HepG2 (cell line): ENCODE measurements at regions not wholly inside any gene's neighbourhood (a gene's known extent, or its start where the extent isn't known, plus 50 kb on each side); places are given as distances from the start of the nearest gene placed in this dataset.
A peak's percentile ranks its signal among the peaks of the same experiment; 100 is the strongest.

ENCODE experiments used
- ATF7-NPFF ChIP-seq: sonication (generic); formaldehyde crosslinking; IDR thresholded peaks from 2 replicates; pipeline ENCODE4 v1.8.1; 2023; ENCODE audit warnings: mild to moderate bottlenecking, low read depth, missing genetic modification reagents, moderate library complexity
- BRCA1 ChIP-seq: sonication (generic); formaldehyde crosslinking; IDR thresholded peaks from 2 replicates; pipeline ENCODE4 v1.4.0; 2020; ENCODE audit warnings: missing genetic modification reagents
- CBFB ChIP-seq: sonication (generic); formaldehyde crosslinking; IDR thresholded peaks from 2 replicates; pipeline ENCODE4 v1.4.0; 2020; ENCODE audit warnings: missing genetic modification reagents
- CBX1 ChIP-seq: IDR thresholded peaks from one replicate; pipeline ENCODE4 v1.6.1; 2016; ENCODE audit warnings: antibody characterized with exemption, low read depth
- CBX2 ChIP-seq, 2 experiments: fragments of 200-600 bp in 1 of 2; sonication (generic); formaldehyde crosslinking in 1 of 2; IDR thresholded peaks; 2 replicates each; pipeline versions ENCODE4 v1.7.0 to v1.8.1; 2018 to 2022; ENCODE audit warnings: low read depth in 2 of 2, low read length in 1 of 2, mild to moderate bottlenecking in 1 of 2, missing genetic modification reagents in 1 of 2
- MAF1 ChIP-seq: sonication (generic); formaldehyde crosslinking; IDR thresholded peaks from 2 replicates; pipeline ENCODE4 v1.5.0; 2020; ENCODE audit warnings: missing genetic modification reagents, borderline replicate concordance
- NCOA1 ChIP-seq: sonication (generic); formaldehyde crosslinking; IDR thresholded peaks from 2 replicates; pipeline ENCODE4 v1.9.0; 2021; ENCODE audit warnings: missing genetic modification reagents
- NR1H2 ChIP-seq: sonication (generic); formaldehyde crosslinking; IDR thresholded peaks from 2 replicates; pipeline ENCODE4 v1.8.1; 2022; ENCODE audit warnings: low read depth, missing genetic modification reagents, borderline replicate concordance
- PPARG ChIP-seq: conservative IDR thresholded peaks from 2 replicates; pipeline ENCODE4 v1.6.1; 2016; ENCODE audit warnings: missing biosample characterization, missing genetic modification reagents
- RAD51 ChIP-seq: fragments of 450-650 bp; IDR thresholded peaks from 2 replicates; pipeline ENCODE4 v1.6.1; 2016; ENCODE audit warnings: borderline replicate concordance
- ZNF12 ChIP-seq: sonication (generic); formaldehyde crosslinking; IDR thresholded peaks from 2 replicates; pipeline ENCODE4 v1.5.0; 2020; ENCODE audit warnings: missing genetic modification reagents
- ZNF180 ChIP-seq: sonication (generic); formaldehyde crosslinking; IDR thresholded peaks from 2 replicates; pipeline ENCODE4 v1.4.0; 2020; ENCODE audit warnings: low read depth, missing genetic modification reagents, borderline replicate concordance
- ZNF260 ChIP-seq: sonication (generic); formaldehyde crosslinking; IDR thresholded peaks from 2 replicates; pipeline ENCODE4 v1.4.0; 2020; ENCODE audit warnings: missing genetic modification reagents, low read depth, mild to moderate bottlenecking, borderline replicate concordance
- ZNF350 ChIP-seq: sonication (generic); formaldehyde crosslinking; IDR thresholded peaks from 2 replicates; pipeline ENCODE4 v1.4.0; 2020; ENCODE audit warnings: mild to moderate bottlenecking, low read depth, missing genetic modification reagents, borderline replicate concordance
- ZNF891 ChIP-seq: sonication (generic); formaldehyde crosslinking; IDR thresholded peaks from 2 replicates; pipeline ENCODE4 v1.5.0; 2020; ENCODE audit warnings: mild to moderate bottlenecking, missing genetic modification reagents
- TF ChIP-seq, protein P1 (sequence below): sonication (generic); formaldehyde crosslinking; conservative IDR thresholded peaks from 2 replicates; pipeline ENCODE4 v1.8.1; 2023; ENCODE audit warnings: missing genetic modification reagents
- TF ChIP-seq, protein P2 (sequence below): sonication (generic); formaldehyde crosslinking; conservative IDR thresholded peaks from 2 replicates; pipeline ENCODE4 v1.8.0; 2022; ENCODE audit warnings: mild to moderate bottlenecking, moderate library complexity, missing genetic modification reagents
- TF ChIP-seq, protein P3 (sequence below): sonication (generic); formaldehyde crosslinking; IDR thresholded peaks from 2 replicates; pipeline ENCODE4 v1.5.0; 2020; ENCODE audit warnings: missing genetic modification reagents
- TF ChIP-seq, protein P4 (sequence below): sonication (generic); formaldehyde crosslinking; IDR thresholded peaks from 2 replicates; pipeline ENCODE4 v1.4.0; 2020; ENCODE audit warnings: mild to moderate bottlenecking, low read depth, missing genetic modification reagents
- TF ChIP-seq, protein P5 (sequence below): sonication (generic); formaldehyde crosslinking; IDR thresholded peaks from 2 replicates; pipeline ENCODE4 v1.4.0; 2020; ENCODE audit warnings: missing genetic modification reagents

DNA sequence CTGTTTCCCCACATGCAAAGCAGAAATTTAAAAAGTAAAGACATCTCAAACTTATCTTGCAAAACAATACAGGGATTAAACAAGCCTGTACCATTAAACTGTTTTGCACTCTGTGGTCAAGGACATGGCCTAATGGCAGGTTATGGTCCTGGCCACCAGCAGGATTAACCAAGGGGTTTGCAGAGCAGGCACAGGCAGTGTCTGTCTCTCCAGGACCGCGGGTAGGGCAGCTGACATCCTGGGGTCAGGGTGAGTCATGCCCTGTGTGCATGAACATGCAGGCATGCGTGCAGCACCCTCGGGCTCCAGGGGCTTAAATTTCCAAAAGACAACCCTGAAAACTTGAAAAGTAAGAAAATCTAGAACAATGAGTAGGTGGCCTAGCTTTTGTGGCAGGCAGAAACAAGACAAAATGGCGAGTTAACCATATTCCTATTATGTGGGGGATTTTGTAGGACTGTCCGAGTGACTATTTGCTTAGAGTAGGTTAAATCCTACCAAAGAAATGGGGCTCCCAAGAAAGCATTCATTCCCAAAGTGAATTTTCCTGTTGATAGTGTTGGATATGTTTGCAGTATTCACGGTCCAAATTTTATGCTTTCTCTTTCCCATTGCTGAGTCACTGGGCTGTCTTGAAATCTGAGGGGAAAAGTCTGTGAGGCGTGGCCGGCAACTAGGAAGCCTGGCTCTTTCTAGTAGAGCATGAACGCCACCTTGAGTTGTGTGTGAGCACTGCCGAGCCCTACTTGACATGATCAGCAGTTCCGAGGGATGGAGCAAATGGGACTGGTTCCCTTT, 158.4 kb upstream of the FAM20A start (continued):
- TF ChIP-seq ZNF260 (CRISPR knock-in tag) (no peak), CBX1 (no peak), MAF1 (CRISPR knock-in tag) (no peak), RAD51 (no peak), ZNF891 (CRISPR knock-in tag) (no peak), ZNF180 (CRISPR knock-in tag) (no peak), CBFB (CRISPR knock-in tag) (peak; percentile 75; the same call in 1 of the 2 replicates), CBX2 (IDR thresholded peaks at IDR 0.05; ENCODE audit: low read depth, low read length) (no peak), CBX2 (CRISPR knock-in tag; IDR thresholded peaks at IDR 0.05; ENCODE audit: low read depth) (no peak), PPARG (CRISPR knock-in tag) (peak; percentile 69), BRCA1 (no peak), ATF7-NPFF (CRISPR knock-in tag) (0 out of 2 replicates have a peak, but pooled peaks have one; percentile 66), ZNF350 (peak; percentile 98), NR1H2 (peak; percentile 78; the same call in 1 of the 2 replicates), ZNF12 (CRISPR knock-in tag) (no peak), NCOA1 (no peak)
- TF ChIP-seq, protein P1, sequence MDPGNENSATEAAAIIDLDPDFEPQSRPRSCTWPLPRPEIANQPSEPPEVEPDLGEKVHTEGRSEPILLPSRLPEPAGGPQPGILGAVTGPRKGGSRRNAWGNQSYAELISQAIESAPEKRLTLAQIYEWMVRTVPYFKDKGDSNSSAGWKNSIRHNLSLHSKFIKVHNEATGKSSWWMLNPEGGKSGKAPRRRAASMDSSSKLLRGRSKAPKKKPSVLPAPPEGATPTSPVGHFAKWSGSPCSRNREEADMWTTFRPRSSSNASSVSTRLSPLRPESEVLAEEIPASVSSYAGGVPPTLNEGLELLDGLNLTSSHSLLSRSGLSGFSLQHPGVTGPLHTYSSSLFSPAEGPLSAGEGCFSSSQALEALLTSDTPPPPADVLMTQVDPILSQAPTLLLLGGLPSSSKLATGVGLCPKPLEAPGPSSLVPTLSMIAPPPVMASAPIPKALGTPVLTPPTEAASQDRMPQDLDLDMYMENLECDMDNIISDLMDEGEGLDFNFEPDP (CRISPR knock-in tag), result no peak
- TF ChIP-seq, protein P2, sequence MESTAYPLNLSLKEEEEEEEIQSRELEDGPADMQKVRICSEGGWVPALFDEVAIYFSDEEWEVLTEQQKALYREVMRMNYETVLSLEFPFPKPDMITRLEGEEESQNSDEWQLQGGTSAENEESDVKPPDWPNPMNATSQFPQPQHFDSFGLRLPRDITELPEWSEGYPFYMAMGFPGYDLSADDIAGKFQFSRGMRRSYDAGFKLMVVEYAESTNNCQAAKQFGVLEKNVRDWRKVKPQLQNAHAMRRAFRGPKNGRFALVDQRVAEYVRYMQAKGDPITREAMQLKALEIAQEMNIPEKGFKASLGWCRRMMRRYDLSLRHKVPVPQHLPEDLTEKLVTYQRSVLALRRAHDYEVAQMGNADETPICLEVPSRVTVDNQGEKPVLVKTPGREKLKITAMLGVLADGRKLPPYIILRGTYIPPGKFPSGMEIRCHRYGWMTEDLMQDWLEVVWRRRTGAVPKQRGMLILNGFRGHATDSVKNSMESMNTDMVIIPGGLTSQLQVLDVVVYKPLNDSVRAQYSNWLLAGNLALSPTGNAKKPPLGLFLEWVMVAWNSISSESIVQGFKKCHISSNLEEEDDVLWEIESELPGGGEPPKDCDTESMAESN (CRISPR knock-in tag), result peak; percentile 74
- TF ChIP-seq, protein P3, sequence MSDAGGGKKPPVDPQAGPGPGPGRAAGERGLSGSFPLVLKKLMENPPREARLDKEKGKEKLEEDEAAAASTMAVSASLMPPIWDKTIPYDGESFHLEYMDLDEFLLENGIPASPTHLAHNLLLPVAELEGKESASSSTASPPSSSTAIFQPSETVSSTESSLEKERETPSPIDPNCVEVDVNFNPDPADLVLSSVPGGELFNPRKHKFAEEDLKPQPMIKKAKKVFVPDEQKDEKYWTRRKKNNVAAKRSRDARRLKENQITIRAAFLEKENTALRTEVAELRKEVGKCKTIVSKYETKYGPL (CRISPR knock-in tag), result no peak
- TF ChIP-seq, protein P4, sequence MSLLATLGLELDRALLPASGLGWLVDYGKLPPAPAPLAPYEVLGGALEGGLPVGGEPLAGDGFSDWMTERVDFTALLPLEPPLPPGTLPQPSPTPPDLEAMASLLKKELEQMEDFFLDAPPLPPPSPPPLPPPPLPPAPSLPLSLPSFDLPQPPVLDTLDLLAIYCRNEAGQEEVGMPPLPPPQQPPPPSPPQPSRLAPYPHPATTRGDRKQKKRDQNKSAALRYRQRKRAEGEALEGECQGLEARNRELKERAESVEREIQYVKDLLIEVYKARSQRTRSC (CRISPR knock-in tag), result no peak; the same call in 1 of the 2 replicates
- TF ChIP-seq, protein P5, sequence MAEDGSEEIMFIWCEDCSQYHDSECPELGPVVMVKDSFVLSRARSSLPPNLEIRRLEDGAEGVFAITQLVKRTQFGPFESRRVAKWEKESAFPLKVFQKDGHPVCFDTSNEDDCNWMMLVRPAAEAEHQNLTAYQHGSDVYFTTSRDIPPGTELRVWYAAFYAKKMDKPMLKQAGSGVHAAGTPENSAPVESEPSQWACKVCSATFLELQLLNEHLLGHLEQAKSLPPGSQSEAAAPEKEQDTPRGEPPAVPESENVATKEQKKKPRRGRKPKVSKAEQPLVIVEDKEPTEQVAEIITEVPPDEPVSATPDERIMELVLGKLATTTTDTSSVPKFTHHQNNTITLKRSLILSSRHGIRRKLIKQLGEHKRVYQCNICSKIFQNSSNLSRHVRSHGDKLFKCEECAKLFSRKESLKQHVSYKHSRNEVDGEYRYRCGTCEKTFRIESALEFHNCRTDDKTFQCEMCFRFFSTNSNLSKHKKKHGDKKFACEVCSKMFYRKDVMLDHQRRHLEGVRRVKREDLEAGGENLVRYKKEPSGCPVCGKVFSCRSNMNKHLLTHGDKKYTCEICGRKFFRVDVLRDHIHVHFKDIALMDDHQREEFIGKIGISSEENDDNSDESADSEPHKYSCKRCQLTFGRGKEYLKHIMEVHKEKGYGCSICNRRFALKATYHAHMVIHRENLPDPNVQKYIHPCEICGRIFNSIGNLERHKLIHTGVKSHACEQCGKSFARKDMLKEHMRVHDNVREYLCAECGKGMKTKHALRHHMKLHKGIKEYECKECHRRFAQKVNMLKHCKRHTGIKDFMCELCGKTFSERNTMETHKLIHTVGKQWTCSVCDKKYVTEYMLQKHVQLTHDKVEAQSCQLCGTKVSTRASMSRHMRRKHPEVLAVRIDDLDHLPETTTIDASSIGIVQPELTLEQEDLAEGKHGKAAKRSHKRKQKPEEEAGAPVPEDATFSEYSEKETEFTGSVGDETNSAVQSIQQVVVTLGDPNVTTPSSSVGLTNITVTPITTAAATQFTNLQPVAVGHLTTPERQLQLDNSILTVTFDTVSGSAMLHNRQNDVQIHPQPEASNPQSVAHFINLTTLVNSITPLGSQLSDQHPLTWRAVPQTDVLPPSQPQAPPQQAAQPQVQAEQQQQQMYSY, result no peak
